HuH-7.5 (cell line): ENCODE measurements at regions not wholly inside any gene's neighbourhood (a gene's known extent, or its start where the extent isn't known, plus 50 kb on each side); places are given as distances from the start of the nearest gene placed in this dataset.

Experiments
- DNase-seq: peaks from one replicate; pipeline ENCODE4 v3.0.0; 2011; ENCODE audit warnings: low spot score

DNA sequence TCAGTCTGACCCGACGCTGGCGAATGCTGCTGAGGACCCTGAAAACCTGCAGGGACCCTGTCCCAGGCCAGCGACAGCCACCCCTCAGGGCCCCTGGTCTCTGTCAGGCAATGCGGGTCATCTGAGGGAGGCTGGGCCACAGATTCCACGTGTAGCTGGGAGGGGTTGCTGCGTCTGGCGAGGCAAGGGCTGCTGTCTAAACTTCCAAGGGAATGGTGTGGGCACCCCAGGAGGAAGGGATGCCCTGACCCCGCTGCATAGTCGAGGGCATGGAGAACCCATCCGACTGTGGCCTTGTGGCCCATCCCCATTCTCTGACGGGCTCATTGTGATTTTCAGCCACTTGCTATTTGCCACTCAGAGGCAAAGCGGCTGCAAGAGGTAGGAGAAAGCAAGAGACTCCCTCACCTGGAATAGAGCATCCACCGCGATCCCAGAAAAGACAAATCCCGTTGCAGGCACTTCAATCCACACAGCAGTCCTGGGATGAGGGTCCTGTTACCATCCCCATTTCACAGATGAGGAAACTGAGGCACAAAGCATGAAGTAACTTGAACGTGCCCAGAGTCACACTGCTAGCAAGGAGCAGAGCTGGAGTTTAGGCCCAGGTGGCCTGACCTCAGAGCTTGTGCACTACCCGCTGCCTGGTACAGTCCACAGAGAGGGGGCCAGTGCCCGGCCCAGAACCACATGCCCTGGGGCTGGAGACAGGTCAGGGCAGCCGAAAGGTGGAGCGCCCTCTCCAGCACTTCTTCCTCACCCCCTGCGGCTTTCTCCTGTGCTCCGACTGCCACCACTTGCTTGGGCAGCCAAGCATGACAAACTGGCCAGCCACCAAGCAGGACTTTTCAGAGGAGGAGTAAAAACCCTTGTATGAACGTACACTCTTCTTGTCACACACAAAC lies 163.8 kb upstream of the KLF14 start:
- DNase-seq = no peak

DNA sequence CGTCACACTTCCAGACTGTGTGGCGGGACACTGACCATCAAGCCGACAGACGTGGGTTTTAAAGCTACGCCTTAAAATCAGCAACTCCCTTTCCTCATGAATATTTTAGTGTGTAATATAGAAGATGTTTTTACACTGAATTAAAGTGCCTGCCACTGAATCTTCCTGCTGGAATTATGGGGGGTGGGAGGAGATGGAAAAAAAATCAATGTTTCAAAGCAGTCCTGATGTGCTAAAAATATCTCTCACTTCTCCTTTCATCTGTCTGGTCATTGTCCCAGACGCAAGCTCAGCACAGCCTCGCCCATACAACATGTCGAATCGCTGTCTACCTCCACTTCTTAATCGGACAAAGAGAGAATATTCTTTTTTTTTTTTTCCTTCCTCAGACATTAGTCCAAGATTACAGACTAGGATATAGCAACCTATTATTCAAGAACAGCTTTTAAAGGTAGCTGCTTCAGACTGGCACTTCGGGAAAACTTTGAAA lies 165.1 kb upstream of the KLF14 start:
- no peak for DNase-seq

DNA sequence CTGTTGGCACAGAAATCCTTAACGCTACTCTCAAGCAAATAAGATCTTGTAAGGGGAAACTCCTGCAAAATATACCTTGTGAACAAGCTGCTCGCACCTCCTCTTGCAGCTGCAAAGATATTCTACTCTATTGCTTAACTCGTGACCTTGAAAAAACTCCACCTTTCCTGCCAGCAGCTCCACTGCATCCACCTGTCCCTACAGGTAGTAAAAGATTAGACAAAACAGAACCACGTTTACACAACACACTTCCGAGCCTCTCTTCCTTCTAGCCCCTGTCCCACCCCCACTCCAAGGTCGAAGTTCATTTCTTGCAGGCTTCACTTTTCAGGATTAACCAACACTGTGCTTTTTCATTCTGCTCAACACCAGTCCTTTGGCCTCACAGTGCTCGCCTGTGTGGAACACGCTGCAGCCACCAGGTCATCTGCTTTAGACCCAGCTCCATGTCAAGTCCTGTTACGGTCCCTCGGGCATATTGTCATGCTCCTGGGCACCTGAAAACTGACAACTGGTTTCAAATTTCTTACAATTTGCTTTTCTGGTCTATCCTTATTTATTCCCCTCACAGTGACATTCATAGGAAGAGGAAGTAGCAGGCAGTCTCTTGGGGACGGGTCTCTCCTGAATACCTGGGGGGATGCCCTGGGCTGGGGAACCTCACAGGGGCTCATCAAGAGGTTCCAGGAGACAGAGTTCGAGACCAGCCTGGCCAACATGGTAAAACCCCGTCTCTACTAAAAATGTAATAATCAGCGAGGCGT lies 165.8 kb upstream of the KLF14 start:
- peak; percentile 49 for DNase-seq

DNA sequence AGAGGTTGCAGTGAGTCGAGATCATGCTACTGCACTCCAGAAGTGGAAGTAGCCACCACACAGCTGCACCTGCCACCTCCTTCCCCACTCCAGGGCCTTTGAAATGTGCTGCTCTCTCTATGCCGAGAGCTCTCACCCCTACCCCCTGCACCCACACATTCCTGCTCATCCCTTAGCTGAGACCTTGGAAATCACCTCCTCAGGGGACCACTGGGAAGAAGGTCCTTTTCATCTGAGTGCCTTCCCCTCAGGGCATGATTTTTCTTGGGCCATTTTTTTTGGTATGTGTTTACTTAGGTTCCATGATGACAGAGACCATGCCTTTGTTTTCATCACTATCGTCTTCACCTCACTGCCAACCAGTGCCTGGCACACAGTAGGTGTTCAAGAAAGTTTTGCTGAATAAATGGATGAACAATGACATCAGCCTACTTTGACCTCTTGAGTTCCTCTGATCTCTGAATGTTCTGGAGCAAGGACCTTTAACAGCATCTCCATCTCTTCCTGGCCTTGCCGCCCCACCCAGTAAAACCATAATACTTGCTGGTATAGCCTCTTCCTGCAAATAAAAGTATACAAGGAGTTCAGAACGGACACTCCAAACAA lies 166.6 kb upstream of the KLF14 start:
- no peak for DNase-seq

DNA sequence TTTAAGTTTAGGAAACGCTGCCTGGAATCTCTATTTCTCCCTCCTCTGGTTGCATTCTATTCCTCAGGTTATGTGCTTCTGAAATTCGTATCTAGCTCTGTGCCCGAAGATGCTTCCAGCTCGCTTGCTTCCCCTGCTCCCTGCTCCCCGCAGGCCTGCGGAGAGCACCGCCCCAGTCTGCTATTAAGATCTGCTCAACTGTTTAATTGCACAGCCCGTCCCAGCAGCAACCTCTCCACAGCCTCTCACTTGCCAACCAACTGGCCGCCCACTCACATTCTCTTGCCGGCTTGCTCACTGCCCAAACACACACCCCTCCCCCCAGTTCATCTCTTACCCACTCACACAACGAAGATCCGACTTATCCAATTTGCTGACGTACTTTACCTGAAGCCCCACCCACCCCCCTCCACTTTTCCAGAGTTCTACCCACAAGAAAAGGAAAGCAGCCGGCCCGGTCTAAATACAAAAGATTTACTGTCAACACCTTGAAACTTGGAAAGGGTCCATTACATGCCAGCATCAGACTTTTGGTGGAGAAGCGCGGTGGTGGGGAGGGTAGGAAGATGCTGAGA lies 167.3 kb upstream of the KLF14 start:
- no peak for DNase-seq

DNA sequence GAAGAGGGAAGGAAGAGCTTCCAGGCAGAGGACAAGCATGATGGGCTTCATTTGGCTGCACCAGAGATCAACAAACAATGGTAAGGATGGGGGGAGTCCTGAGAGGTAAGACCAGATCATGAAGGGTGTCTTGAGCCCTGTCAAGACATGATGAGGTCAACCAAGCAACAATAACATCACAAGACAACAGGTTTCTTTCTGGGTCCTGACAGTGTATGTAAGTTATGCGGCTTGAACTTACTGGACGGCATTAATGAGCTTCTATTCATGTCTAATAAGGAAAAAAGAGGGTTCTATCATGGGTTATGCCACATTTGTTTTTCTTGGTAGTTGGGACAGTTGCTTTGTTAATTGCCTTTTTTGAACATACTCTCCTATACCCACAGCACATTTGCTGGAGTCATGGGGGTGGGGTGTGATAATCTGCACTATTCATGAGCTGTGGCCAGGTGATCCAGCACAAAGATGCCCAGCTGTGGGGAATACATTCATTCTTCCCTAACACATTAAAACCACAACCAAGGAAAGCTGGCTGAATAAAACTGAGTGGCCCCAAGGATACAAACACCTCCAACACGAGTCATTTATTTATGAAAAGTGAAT lies 168.8 kb upstream of the KLF14 start:
- no peak for DNase-seq

DNA sequence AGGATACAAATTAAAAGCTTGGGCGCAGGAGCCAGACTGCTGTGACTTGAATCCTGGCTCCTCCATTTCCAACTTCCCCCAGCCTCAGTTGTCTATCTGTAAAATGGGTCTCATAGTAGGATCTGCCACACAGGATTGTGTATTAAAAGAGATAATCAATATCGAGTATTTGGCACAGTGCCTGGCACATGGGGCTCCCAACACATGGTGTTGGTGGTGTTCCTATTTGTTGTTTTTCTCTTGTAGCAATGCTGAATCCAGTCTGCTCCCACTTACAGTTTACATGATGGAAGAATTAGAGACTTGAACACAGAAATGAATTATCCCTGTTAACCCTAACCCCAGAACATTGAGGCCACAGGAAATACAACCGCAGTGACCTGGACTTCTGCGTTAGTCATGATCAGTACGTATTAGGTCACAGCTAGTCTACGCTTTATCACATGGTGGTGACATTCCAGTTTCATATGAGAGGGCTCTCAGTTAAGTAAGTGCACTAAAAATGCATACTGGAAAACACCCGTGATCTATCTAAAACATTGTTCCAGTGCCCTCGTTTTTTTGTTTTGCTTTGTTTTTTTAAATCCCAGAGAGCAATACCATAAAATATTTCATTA lies 169.5 kb upstream of the KLF14 start:
- DNase-seq = peak; percentile 37

DNA sequence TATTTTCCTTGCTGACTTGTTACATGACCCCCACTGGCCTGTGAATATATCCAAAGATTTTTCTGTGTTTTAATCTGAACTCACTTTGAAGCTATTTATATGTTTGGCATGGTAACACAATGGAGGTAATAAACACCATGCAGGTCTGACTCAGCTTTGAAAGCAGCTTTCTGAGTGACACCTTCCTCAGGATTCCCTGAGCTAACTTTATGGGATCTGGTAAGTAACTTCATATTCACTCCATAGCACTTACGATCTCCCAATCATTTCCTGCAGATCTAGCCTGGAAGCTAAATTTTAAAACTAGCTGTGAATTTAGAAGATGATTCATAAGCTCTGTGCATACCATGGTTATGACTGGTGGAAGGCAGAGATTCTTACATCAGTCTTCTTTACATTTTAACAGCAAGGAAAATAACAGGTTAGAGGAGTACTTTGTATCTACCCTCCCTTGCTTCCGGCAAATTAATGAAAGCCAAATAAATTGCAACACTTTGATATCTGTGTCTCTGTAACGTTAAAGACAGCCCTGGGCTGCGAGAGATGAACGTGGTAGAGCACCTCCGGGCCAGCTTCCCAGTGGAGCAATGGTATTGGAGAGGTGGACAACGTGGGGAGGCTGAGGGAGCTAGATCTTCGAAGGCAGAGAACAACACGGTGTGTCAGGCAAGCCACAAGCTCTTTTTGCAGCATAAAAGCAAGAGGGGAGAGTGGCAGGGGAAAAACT lies 170.2 kb upstream of the KLF14 start:
- no peak for DNase-seq

DNA sequence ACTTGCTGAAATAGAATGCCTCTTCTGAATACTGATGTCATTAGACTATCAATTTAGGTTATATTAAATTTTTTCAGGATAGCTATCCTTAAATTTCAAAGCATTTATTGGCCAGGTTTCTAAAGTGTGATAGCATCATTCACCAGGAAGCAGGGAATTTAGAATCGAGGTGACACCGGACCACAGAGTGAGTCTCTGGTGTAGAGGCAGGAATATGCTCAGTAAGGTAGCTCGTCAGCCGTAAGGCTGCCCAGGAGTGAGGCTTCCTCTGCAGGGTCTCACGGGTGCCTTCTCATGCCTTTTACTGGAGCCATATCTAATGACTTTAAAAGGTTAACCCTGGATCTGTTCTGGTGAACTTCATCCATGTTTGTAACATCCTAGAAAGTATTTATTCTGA lies 170.8 kb upstream of the KLF14 start:
- no peak for DNase-seq

DNA sequence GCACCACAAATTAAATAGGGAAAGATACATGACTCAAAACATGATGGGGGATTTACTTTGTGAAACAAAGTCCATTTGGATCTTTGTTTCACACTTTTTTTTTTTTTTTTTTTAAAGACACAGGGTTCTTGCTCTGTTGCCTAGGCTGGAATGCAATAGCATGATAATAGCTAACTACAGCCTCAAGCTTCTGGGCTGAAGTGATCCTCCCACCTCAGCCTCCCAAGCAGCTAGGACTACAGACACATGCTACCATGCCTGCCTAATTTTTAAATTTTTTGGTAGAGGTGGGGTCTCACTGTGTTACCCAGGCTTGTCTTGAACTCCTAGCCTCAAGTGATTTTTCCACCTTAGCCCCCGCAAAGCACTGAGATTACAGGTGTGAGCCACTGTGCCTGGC lies 172.6 kb upstream of the KLF14 start:
- no peak for DNase-seq

DNA sequence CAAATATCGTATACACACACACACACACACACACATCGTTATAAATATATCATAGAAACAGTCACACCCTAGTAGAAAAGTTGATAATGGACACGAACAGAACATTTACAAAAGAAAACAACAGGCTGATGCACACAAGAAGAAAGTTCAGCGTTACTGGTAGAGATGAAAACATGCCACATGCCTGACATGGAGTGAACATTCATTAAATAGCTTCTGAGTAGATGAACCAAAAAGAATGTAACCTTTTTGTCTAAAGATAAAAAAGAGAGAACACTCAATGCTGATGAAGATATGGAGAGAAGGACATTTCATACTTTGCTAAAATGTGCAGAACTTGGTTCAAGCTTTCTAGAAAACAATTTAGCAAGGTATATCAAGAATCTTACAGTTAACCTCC lies 173.4 kb upstream of the KLF14 start:
- DNase-seq = no peak

DNA sequence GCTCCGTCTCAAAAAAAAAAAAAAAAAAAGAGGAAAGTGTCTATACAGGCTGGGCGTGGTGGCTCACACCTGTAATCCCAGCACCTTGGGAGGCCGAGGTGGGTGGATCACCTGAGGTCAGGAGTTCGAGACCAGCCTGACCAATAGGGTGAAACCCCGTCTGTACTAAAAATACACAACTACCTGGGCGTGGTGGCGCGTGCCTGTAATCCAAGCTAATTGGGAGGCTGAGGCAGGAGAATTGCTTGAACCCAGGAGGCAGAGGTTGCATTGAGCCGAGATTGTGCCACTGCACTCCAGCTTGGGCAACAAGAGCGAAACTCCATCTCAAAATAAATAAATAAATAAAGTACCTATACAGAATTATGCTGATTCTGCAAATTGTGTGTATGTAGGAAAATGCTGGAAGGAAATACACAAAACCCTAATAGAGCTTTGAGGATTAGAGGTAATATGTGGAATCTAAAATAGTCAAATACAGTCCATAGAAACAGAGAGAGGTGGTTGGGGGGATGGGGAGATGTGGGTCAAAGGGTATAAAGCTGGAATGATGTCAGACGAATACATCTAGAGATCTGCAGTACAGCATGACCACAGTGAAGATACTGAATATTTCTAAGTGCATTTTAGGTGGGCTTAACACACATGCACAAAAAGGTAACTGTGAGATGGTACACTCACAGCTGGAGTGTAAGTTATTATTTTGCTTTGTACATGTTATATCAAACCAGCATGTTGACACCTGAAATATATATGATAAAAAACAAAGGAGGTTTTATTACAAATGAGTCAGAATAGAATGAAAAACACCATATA lies 174.5 kb upstream of the KLF14 start:
- no peak for DNase-seq

DNA sequence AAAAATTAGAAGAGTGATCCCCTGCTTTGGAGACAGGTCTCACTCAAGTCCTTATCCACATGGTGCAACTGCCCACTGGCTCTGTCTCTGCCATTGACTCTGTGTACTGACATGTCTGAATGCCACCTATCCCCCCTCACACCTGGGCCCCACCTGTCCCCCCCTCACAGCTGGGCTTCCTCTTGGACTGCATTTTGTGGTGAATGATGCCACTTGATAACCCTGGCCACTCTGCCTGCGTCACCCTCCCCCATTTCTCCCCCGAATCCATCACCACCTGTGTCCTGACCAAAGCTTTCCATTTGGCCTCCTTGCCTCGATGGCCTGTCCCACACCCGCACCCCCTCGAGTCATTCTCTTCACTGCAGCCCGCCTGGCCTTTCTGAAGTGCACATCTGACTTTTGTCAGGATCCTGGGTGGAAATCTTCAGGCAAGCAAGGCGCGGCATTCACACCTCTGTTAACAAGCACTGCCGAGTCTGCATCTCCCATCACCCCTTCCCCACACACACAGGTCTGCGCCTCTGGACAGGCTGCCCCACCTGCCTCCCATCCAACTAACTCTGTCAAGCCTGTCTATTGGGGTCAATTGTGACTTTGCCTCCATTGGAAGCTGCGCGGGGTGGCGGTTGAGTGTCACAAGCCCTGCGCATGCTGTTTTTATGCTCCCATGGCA lies 175.3 kb upstream of the KLF14 start:
- no peak for DNase-seq

DNA sequence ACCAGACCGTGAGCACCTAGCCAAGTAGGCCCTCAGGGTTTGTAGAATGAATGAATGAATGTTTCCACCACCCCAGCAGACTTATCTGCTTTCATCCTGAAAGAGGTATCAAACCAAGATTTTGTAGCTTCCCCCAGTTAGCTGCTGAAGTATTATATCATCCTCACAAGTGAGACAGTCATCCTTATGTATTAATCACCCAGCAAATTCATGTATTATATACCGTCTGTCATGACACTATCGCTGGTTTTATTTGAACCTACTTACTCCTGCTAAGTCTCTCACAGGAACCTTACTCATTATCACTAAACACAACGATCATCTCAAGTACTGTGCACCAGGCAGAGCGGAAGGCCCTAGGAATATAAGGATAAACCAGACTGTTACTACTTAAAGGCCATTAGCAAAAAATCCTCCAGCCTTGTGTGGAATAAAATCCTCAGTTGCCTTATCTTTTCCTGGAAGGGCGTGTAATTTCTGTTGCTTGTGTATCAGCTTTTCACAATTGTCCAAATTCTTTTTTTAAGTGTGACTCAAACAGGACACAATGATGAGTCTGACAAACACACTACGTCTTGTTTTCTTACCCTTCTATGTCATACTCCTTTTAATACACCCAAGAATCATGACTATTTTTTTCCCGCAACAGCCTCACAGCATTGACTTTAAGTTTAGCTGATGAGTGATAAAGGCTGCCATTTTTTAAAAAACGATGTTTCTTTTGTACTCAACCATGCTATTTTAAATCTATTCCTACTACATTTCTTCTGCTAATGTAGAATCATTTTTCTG lies 176.1 kb upstream of the KLF14 start:
- no peak for DNase-seq

DNA sequence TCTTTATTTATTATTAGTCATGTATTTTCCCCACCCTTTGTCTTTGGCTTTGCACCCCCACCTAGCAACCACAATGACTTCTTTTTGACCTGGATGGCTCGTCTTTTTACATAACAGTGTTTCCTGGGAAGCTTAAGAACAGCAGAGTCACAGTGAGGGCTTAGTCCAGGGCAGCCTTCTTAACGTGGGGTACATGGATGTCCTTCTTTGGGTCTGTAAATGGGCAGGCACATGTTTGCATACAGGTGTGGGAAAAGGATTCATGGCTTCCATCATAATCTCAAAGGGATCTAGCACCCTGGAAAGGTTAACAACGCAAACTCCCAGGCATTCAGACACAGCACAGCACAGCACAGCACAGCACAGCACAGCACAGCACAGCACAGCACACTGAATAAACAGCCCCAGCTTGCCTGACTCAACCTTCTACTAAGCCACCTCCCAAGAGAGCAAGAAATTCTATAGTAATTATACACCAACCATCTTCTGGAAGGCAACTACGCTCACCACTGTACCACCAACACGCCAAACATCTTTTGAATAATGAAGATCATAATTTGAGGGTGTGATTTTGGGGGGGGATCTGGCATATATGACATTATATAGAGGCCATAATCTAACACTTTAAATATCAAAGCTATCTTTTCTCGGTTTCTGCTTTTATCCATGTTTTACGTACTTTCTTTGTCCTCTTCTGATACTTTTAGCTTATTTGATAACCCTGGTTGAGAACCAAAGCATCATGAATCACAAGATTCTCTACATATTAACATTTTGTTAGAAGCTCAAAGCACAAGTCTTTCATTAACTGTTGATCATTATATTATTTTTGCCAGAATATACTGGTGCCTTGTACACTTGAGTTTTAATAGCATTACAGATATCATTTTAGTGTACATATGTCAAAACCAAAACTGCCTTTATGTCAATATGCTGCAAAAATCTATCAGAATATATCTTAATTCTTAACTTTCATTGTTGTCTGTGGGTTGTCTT lies 177.2 kb upstream of the KLF14 start:
- DNase-seq = no peak

DNA sequence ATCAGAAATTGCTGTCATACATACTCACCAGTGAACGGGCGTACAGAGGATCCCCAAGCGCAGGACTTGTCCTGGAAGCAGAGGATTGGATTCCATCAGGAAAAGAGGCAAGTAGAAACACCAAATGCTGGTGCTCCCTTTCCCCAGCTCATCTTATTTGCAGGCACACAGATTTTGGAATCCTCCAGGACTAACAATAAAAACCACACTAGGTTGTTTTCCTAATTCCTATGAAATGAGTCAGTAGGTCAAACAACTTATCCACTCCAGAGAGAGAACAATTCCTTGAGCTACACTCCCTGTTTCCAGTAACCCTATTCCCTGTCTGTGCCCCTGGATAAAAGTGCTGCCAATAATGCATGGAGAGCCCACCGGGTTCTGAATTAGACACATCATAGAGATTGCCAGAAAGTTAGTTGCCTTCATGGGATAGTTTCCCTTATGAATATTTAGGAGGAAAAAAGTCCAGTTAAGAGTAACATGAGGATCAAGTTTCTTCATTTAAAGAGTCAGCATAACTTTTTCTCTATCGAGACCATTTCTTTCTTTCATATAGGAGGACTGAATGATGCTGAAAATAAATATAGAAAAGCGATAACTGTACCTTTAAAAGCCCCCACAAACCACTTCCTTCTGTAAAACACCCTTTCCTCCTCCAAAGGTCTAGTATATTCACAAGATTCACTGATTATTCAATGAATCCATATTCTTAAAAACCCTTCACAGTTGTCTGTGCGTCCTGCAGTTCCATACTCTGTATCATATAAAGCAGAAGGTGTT lies 178.3 kb upstream of the KLF14 start:
- DNase-seq = no peak
